CD14-positive monocyte (primary cell): ENCODE measurements at regions not wholly inside any gene's neighbourhood (a gene's known extent, or its start where the extent isn't known, plus 50 kb on each side); places are given as distances from the start of the nearest gene placed in this dataset.

Source experiments
- DNase-seq, 3 donors: peaks; one replicate each; pipeline ENCODE4 v3.0.0-alpha.2; 2011 to 2022
- H2AFZ ChIP-seq: 2 replicates; pipeline ENCODE4 v1.6.0; 2012; ENCODE audit warnings: mild to moderate bottlenecking, low read depth, low read length, inconsistent platforms; ENCODE audit not compliant: insufficient read depth, poor library complexity, severe bottlenecking
- H3K27ac ChIP-seq, 2 donors: 1 replicate in 1 of 2; 2 replicates in 1 of 2; pipeline ENCODE4 v1.5.1; 2012 to 2013; ENCODE audit warnings: low read length in 2 of 2, control low read depth in 1 of 2, inconsistent platforms in 1 of 2, low read depth in 1 of 2, mild to moderate bottlenecking in 1 of 2
- H3K27me3 ChIP-seq, 2 donors: one replicate each; pipeline versions ENCODE4 v1.6.0 to v1.6.1; 2011 to 2013; ENCODE audit warnings: low read length in 2 of 2; ENCODE audit not compliant: control insufficient read depth in 2 of 2, insufficient read depth in 2 of 2
- H3K36me3 ChIP-seq, 2 donors: replicated peaks in 1 of 2; 1 replicate in 1 of 2; 2 replicates in 1 of 2; pipeline versions ENCODE4 v1.5.1 to v1.6.1; 2012 to 2013; ENCODE audit warnings: low read length in 2 of 2, control low read depth in 1 of 2, inconsistent platforms in 1 of 2, mild to moderate bottlenecking in 1 of 2; ENCODE audit not compliant: insufficient read depth in 2 of 2, control insufficient read depth in 1 of 2
- H3K4me1 ChIP-seq, 2 donors: 1 replicate in 1 of 2; 2 replicates in 1 of 2; pipeline versions ENCODE4 v1.5.1 to v1.6.1; 2012 to 2013; ENCODE audit warnings: low read length in 2 of 2, control low read depth in 1 of 2, inconsistent platforms in 1 of 2, mild to moderate bottlenecking in 1 of 2, moderate library complexity in 1 of 2; ENCODE audit not compliant: insufficient read depth in 2 of 2, control insufficient read depth in 1 of 2
- H3K4me2 ChIP-seq: replicated peaks from 2 replicates; pipeline ENCODE3; 2012; ENCODE audit warnings: low read length, moderate library complexity, mild to moderate bottlenecking; ENCODE audit not compliant: poor library complexity, severe bottlenecking; ENCODE audit errors: extremely low read depth
- H3K4me3 ChIP-seq, 3 experiments: fragments of 200-600 bp in 1 of 3; sonication (generic) in 1 of 3; replicated peaks in 1 of 3; 1 replicate in 2 of 3; 2 replicates in 1 of 3; pipeline ENCODE4 v1.5.1; 2011 to 2013; ENCODE audit warnings: low read length in 3 of 3, mild to moderate bottlenecking in 3 of 3, control low read depth in 2 of 3, low read depth in 2 of 3, inconsistent platforms in 1 of 3, moderate library complexity in 1 of 3
- H3K79me2 ChIP-seq: 2 replicates; pipeline ENCODE4 v1.6.0; 2012; ENCODE audit warnings: mild to moderate bottlenecking, control low read depth, inconsistent platforms, low read length, moderate library complexity; ENCODE audit not compliant: insufficient read depth
- H3K9ac ChIP-seq: 2 replicates; pipeline ENCODE4 v1.6.0; 2017; ENCODE audit warnings: low read length, mild to moderate bottlenecking; ENCODE audit not compliant: insufficient read depth, poor library complexity, severe bottlenecking
- H3K9me3 ChIP-seq, 2 donors: replicated peaks in 1 of 2; 1 replicate in 1 of 2; 2 replicates in 1 of 2; pipeline versions ENCODE4 v1.5.1 to v1.6.1; 2012 to 2013; ENCODE audit warnings: low read length in 2 of 2, control low read depth in 1 of 2; ENCODE audit not compliant: control insufficient read depth in 1 of 2, insufficient read depth in 1 of 2
- H4K20me1 ChIP-seq: 2 replicates; pipeline ENCODE4 v1.6.0; 2012; ENCODE audit warnings: mild to moderate bottlenecking, low read length, control low read depth, moderate library complexity; ENCODE audit not compliant: insufficient read depth
- H3K27ac Mint-ChIP-seq, 7 donors: one replicate each; pipeline ENCODE4 v1.8.0; 2020; ENCODE audit warnings: mild to moderate bottlenecking in 7 of 7, mixed read lengths in 7 of 7, moderate library complexity in 6 of 7, inconsistent platforms in 2 of 7
- H3K27me3 Mint-ChIP-seq, 3 donors: one replicate each; pipeline ENCODE4 v1.8.0; 2021 to 2022; ENCODE audit warnings: low read depth in 3 of 3, mild to moderate bottlenecking in 3 of 3, mixed read lengths in 3 of 3, moderate library complexity in 3 of 3, inconsistent platforms in 1 of 3
- H3K36me3 Mint-ChIP-seq, 2 donors: one replicate each; pipeline ENCODE4 v1.8.0; 2020; ENCODE audit warnings: mixed read lengths in 2 of 2, inconsistent platforms in 1 of 2, mild to moderate bottlenecking in 1 of 2
- H3K4me1 Mint-ChIP-seq: one replicate; pipeline ENCODE4 v1.8.0; 2020; ENCODE audit warnings: mild to moderate bottlenecking, mixed read lengths
- H3K4me3 Mint-ChIP-seq, 2 donors: one replicate each; pipeline ENCODE4 v1.8.0; 2020; ENCODE audit warnings: mild to moderate bottlenecking in 2 of 2, mixed read lengths in 2 of 2, moderate library complexity in 1 of 2
- H3K9me3 Mint-ChIP-seq, 7 donors: one replicate each; pipeline ENCODE4 v1.8.0; 2020 to 2022; ENCODE audit warnings: mixed read lengths in 7 of 7, mild to moderate bottlenecking in 6 of 7, moderate library complexity in 6 of 7, inconsistent platforms in 2 of 7
- CTCF ChIP-seq: fragments of 200-600 bp; IDR thresholded peaks from one replicate; pipeline ENCODE4 v1.8.0; 2022; ENCODE audit warnings: antibody characterized with exemption, mild to moderate bottlenecking
- WGBS: methylation state at CpG from one replicate; pipeline ENCODE4 v1.1.5; 2013; ENCODE audit warnings: missing lambda C conversion rate; ENCODE audit not compliant: insufficient coverage; 5-methylcytosine and 5-hydroxymethylcytosine counted together
- intact Hi-C, 2 donors: fragments of 100-400 bp; cut with micrococcal nuclease; formaldehyde crosslinking; loops; one replicate each; pipeline versions ENCODE4 v1.15.0 to v1.15.1; 2023

- Histone ChIP-seq H3K9ac (no peak overlapping the region), H4K20me1 (no peaks in the 10 kb centered on the region), H2AFZ (no peak overlapping the region), H3K4me3 (no peak overlapping the region), H3K27me3 (no peaks in the 10 kb centered on the region), H3K9me3 (no peaks in the 10 kb centered on the region), H3K36me3 (no peaks in the 10 kb centered on the region), H3K4me1 (no peaks in the 10 kb centered on the region), H3K27ac (no peak overlapping the region), H3K79me2 (no peaks in the 10 kb centered on the region), H3K4me2 (no peak overlapping the region)
- no peak for DNase-seq
- intact Hi-C loops, result no loop called here
- Mint-ChIP-seq H3K4me1 (no peaks in the 10 kb centered on the region), H3K36me3 (no peaks in the 10 kb centered on the region), H3K9me3 (no peaks in the 10 kb centered on the region), H3K27me3 (peaks cover 1 to 10% (median 8%) of the 10 kb centered on the region in 3 donors), H3K27ac (no peak overlapping the region), H3K4me3 (no peak overlapping the region)
- WGBS, result 94% methylated on average over 18 of the region's 21 CpGs
- no peak for TF ChIP-seq CTCF
These were observed 146.5 kb downstream of the GLI2 start for GRCh38 chr2:120881981-120882788.

DNA sequence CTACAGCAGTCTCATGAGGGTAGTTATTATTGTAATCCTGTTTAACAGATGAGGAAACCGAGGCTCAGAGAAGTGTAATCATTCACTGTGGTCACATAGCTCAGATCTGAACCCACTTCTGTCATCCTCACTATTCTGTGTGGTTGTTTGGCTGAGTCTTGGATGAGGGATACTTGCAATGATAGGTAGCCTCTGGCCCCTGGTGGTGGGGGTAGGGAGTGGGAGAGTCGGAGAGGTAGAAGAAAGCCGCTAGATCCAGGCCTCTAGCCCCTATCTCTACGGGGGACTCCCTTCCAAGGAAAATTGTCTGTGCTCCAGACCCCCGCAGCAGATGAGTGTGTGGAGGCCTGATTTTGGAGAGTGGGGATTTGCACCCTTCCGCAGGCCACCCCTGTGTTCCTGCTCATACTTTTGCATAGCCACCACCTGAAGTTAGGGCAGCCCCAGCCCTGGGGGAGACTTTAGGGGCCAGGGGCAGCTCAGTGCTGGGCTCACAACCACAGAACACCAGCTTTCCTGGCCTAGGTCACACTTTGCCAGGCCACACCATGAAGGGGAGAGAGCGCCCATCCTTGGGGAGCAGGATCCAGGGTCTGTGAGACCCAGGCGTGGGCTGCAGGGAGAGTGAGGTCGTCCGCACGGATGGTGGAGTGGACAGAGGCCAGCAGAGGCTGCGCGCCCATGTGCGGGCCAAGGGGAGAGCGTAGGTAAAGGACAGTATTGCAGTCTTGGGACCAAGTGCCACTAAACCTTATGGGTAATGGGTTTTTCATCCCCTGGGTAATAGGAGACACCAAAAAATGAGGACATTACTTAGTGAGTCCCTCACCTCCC, 148.2 kb downstream of the GLI2 start:
- intact Hi-C loops, result no loop called here
- no peak overlapping the region for H3K9ac ChIP-seq
- H3K4me2 ChIP-seq, result no peak overlapping the region
- no peaks in the 10 kb centered on the region for H3K79me2 ChIP-seq
- 100% methylated on average over 11 of the region's 15 CpGs for WGBS
- Mint-ChIP-seq H3K9me3 (peaks cover 0 to 2% (median 0%) of the 10 kb centered on the region in 7 donors), H3K27me3 (peaks cover 1 to 12% (median 10%) of the 10 kb centered on the region in 3 donors), H3K4me1 (no peaks in the 10 kb centered on the region), H3K27ac (no peak overlapping the region), H3K4me3 (no peak overlapping the region), H3K36me3 (no peaks in the 10 kb centered on the region)
- H3K36me3 ChIP-seq, result no peaks in the 10 kb centered on the region
- no peak for DNase-seq
- no peak overlapping the region for H3K27ac ChIP-seq
- no peak for TF ChIP-seq CTCF
- no peaks in the 10 kb centered on the region for H3K27me3 ChIP-seq
- H4K20me1 ChIP-seq, result no peaks in the 10 kb centered on the region
- no peak overlapping the region for H2AFZ ChIP-seq
- no peak overlapping the region for H3K4me3 ChIP-seq
- no peaks in the 10 kb centered on the region for H3K9me3 ChIP-seq
- no peaks in the 10 kb centered on the region for H3K4me1 ChIP-seq
